Activated effector memory CD4-positive, alpha-beta T cell treated with Interleukin-2 at 50 U/mL for 16 hours (primary cell): ENCODE measurements at regions not wholly inside any gene's neighbourhood (a gene's known extent, or its start where the extent isn't known, plus 50 kb on each side); places are given as distances from the start of the nearest gene placed in this dataset.

Experiments
- DNase-seq: peaks from one replicate; pipeline ENCODE4 v3.0.0-alpha.2; 2020

DNA sequence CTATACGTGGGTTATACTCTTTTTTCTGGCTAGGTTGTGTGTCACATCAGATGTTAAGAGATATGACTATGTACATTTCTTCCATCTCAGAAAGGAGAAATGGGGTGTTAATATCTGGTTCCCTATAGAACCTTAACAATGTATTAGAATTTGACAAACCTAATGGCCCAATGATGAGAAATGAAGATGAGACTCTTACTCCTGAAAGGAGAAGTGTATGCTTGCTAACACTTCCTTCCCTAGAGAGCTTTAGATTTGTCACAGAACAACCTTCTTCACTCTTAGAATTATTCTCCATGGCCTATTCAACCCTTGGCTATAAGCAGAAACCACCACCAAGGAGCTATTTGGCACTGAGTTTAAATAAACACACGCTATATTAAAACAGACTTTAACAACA is 839.6 kb downstream of the GALC start:
- no peak for DNase-seq

DNA sequence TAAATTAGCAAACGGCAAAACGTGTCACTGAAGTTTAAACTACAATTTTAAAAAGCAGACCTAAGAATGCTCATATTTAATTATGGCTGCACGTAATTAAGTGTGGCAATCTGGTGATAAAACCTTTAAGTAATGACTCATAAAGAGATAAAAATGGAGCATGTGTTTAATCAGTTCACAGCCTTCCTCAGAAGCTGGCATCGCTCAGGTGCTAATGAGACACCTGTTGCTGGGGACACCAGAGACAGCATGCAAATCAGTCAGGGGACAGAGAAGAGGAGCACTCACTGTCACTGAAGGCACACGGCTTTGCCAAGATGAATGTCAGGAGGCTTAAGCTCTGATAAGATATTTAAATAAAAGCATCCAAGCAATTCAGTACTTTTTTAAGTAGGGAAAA is 840.3 kb downstream of the GALC start:
- DNase-seq: no peak

GRCh38 chr14:87149583-87150354 is 843.2 kb downstream of the GALC start:
- DNase-seq: no peak

- no peak for DNase-seq
Measured at GRCh38 chr14:87148655-87149054, 844.3 kb downstream of the GALC start.

- DNase-seq: no peak
Measured at GRCh38 chr14:87142551-87143211, 850.3 kb downstream of the GALC start.

DNA sequence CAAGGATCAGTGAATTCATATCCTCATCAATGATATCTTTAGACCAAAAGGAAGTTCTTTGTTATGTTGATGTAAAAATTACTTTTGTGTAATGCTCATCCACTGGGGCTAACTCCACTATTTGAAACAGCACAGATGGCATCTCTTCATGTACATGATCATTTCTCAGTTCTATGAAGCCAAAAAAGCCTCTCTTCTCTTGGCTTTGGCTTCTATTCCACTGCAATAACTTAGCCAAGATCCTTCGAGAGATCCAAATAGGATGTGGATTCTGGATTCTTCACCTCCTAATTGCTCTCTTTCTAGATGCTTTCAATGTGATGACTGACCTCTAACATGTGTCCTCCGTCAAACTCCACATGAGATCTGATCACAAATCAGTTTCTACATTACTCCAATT is 851.2 kb downstream of the GALC start:
- DNase-seq: no peak

DNA sequence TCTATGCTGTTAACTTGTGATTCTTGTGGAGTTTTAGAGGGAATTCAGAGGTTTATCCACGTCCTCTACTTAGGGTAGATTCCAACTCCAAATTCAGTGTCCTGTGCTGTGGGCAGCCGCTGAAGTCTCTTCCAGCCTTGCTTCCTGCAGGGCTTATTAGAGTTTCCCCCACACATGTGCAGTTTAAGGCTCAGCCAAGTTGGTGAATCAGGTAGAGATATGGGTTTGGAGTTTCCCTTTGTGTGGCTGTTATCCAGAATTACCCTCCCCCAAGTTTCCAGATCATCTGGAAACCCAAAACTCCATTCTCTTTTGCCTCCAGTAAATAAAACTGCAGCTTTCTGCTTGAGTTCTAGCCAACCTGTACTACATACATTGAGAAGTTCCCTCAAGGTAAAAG is 853.7 kb downstream of the GALC start:
- no peak for DNase-seq

DNA sequence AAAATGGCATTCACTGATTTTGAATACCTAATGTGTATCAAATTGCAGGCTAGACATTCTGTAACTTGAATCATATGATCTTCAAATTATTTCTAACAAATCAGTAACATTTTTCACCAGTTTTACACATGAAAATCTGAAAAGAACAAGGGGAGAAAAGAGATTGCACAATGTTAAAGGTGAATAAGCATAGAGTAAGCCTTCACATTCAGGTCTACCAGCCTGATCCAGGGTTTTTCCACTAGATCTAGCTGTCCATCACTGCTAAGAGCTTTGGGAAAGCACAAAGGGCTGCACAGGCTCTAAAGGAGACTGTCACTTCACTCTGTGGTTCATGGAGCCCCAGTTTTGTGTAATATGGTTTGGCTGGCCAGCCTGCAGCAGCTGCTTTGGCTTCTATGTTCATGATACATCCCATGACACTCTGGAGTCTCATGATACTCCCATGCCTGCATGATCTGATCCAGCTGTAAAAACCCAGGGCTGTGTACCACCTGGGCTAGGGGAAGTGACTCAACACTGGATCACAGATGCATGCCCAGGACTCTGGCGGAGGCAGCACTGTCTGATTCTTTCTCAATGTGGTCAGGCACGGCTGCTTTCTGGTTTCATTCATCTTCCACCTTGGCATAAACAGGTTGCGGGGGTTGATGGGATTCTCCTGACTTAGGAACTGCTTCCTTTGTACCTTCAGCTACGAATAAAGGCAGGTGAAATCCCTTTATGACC is 859.7 kb downstream of the GALC start:
- DNase-seq: no peak

- DNase-seq: no peak
Measured at GRCh38 chr14:87131879-87132278, 861.1 kb downstream of the GALC start.

GRCh38 chr14:87122166-87122565 is 870.8 kb downstream of the GALC start:
- no peak for DNase-seq

DNA sequence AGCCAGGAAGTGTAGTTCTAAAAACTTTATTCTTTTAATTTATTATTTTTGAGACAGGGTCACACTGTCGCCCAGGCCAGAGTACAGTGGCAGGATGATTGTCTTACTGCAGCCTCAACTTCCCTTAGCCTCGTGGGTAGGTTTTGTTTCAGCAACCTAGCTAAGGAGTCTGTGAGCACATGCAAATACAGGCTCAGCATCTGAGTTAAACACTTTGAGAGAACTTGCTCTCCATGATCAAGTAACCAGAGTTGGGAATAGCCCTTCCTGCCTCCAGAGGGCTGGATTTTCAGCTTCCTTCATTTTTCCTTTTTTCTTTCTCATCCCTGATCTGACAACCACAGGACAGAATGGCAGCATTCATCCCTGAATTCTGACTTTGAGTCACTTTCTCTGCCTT is 871.3 kb downstream of the GALC start:
- DNase-seq: no peak

DNA sequence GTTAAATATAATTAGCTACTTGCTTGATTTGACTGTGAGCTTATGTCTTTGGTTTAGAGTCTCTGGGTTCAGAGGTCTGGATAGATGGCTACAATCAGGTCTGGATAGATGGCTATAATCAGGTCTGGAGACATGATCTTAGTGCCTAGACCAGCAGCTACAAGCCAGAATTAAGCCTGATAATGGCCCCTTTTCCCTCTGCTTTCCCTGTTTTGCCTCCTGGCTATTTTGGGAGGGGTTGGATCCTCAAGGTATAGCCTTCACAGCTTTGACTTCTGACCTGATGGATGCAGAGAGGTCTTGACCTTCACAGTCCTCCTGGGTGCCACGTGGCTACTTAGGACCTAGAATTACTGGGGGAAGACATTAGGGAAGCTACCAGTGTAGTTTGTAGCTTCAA is 877.7 kb downstream of the GALC start:
- DNase-seq: no peak

- no peak for DNase-seq
Measured at GRCh38 chr14:87113286-87113685, 879.7 kb downstream of the GALC start.

- no peak for DNase-seq
Measured at GRCh38 chr14:87111741-87112140, 881.2 kb downstream of the GALC start.

- DNase-seq: no peak
Measured at GRCh38 chr14:87111126-87111525, 881.9 kb downstream of the GALC start.

- no peak for DNase-seq
Measured at GRCh38 chr14:87109271-87109670, 883.7 kb downstream of the GALC start.

DNA sequence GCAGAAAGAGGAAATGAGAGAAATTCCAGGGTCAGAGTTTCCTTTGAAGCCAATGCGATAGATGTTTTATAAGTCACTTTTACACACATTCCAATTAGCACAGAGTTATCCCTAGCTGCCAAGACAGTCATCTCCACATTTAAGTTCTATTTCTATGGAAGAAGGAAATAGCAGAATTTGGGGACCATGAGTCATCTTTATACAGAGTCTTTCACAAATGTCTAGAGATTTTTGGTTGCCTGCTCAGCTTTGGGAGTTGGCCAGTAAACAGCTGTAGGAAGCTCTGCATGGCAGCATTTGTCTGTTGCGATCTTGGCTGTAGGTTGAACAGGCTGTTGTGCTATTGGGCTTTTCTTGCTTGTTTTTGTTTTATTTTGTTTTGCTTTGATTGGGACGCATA is 884.3 kb downstream of the GALC start:
- DNase-seq: no peak

DNA sequence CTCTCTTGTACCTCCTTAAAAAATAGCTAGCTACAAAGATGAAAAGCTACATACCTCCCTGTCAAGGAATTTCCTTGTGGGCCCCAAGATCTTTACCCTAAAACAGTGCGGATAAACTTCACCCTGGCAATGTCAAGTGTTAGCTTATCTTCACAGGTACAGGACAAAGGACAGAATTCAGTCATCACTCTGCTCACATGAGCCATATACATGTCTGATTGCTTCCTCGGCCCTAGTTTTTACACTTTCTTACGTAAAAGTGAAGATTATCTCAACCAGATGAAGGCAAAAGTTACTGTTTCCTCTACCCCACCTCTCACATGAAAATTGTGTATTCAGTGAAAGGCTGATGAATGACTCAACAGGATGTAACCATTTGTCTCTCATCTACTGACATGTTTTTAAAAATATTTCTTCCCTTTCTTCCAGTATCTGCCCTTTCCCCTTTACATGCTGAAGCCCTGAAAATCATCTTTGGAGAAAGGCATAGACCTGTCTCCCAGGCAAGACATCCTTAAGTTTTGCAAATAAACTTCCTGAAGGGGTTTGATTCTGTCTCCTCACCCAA is 890.1 kb downstream of the GALC start:
- no peak for DNase-seq

GRCh38 chr14:87097015-87097414 is 896.0 kb downstream of the GALC start:
- DNase-seq: no peak

DNA sequence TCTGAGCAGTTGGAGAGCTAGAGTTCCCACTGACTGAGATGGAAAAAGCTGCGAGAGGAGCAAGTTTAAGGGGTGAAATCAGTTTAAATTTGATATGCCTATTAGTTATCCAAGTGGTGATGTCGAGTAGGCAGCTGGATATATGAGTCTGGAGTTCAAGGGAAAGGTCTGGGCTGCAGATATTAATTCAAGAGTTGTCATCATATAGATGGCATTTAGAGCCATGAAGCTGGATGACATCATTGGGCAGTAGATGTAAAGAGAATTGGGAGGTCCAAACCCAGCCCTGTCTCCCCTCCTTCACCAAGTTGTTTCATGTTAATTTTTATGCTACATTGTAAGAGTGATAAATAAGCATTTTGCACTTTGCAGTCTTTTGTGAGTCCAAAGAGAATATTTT is 898.1 kb downstream of the GALC start:
- DNase-seq: no peak

- no peak for DNase-seq
Measured at GRCh38 chr14:87088588-87088987, 904.4 kb downstream of the GALC start.

GRCh38 chr14:87087881-87088280 is 905.1 kb downstream of the GALC start:
- no peak for DNase-seq

GRCh38 chr14:87084908-87085307 is 908.1 kb downstream of the GALC start:
- DNase-seq: no peak

DNA sequence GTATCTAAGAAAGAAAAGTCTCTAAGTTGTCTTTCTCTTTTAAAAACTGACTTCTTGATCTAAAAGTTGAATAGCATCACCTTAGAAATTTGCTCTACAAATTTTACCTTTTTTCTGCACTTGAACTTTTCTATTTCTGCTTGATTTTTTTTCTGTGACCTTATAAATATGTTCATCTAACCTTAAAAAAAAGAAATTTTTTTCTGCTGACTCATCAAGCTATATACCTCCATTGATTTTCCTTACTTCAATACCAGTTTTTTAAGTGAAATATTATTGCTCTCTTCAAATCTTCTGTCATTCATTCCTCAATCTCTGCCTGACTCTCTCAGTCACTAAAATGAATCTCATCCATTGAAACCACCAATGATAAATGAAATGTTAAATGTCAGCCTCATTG is 910.1 kb downstream of the GALC start:
- DNase-seq: no peak
